ENCODE measurements at regions not wholly inside any gene's neighbourhood (a gene's known extent, or its start where the extent isn't known, plus 50 kb on each side); places are given as distances from the start of the nearest gene placed in this dataset.

DNA sequence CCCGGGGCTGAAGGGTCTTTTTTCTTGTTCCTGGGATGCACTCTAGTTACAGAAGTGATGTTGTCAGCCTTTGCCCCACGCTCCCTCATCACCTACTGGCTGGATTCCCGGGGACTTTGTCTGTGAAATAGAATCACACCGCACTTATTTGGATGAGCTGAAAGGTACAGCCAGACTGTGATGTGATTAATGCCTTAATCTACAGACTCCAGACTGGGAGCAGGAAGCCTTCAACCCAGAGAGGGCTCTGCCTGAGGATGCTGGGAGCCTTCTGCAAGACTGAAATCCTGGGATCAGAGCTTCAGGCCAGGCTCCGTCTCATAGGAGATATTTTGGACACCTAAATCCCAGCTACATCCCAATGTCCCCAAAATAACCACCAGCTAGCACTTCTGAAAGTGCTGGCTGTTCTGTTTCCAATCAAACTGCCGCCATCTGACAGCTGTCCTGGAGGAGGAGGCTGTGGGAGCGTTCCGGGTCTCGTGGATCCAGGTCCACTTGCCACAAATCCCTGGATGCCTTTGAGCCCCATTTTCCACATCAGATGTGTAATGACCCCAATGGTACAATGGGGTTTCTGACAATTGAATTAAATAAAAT is 688.5 kb downstream of the TBC1D22A start:
- no peak for DNase-seq

DNA sequence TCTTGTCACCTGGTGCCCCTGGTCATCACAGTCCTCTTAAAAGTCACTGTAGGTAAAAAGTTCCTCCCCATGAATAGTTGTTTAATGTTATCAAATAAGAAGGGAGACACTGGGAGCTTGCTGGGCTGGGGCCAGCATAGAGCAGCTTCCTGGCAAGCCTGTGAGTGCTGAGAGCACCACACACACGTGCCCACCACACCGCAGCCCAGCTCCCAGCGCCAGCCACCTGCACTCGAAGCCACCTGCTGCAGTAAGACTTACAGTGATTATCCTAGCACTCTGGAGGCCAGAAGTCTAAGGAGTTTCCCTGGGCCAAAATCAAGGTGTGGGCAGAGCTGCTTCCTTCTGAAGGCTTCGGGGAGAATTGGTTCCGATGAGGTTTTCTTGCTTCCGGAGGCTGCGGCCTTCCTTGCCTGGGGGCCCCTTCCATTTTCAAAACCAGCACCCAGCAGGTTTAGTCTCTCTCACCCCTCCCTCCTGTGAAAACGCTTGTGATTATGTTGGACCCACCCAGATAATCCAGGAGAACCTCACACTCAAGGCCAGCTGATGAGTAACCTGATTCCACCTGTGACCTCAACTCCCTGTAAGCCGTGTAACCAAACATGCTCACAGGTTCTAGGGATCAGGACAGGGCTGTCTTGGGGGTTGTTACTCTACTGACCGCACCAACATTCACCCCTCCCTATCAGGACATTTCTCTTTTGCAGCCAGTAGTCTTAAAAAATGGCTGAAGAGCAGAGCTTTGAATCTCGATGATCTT is 687.2 kb downstream of the TBC1D22A start:
- DNase-seq, result no peak

DNA sequence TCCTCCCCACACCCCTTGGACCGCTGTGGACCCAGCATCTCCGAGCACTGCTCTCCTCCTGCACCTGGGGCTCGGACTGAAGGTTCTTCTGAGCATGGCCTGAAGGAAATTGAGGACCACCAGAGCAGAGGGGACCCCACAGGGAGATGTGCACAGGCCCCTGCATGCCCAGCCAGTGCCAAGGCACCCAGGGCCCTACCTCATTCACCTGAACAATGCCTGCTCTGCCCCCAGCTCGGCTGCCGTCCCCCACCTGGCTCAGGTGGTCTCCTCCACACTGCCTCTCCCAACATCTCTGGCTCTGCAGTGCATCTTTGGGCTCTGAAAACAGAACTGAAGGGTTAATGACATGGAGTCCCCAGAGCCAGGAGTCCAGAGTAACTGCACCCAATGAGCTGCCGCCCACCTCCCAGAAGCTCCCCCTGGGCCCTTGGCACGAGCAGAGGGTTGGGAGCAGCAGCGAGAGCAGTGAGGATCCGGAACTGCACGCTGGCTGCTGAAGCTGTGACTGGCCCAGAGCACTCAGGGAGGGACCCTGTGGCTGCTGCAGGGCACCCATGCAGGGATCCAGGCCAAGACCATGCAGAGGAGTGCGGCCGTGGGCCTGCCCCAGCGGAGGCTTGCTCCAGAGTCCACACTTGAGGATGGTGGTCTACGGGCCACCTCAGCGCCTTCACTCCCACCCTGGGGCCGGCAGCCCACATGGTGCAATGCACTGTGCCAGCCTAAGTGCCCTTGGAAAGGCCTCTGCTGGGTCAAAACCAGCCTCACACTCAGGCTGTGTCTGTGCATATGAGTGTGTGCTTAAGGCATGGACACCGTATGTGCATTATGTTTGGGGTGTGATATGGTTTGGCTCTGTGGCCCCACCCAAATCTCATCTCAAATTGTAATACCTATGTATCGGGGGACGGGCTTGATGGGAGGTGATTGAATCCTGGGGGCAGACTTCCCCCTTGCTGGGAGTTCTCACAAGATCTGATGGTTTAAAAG is 686.1 kb downstream of the TBC1D22A start:
- DNase-seq, result no peak

DNA sequence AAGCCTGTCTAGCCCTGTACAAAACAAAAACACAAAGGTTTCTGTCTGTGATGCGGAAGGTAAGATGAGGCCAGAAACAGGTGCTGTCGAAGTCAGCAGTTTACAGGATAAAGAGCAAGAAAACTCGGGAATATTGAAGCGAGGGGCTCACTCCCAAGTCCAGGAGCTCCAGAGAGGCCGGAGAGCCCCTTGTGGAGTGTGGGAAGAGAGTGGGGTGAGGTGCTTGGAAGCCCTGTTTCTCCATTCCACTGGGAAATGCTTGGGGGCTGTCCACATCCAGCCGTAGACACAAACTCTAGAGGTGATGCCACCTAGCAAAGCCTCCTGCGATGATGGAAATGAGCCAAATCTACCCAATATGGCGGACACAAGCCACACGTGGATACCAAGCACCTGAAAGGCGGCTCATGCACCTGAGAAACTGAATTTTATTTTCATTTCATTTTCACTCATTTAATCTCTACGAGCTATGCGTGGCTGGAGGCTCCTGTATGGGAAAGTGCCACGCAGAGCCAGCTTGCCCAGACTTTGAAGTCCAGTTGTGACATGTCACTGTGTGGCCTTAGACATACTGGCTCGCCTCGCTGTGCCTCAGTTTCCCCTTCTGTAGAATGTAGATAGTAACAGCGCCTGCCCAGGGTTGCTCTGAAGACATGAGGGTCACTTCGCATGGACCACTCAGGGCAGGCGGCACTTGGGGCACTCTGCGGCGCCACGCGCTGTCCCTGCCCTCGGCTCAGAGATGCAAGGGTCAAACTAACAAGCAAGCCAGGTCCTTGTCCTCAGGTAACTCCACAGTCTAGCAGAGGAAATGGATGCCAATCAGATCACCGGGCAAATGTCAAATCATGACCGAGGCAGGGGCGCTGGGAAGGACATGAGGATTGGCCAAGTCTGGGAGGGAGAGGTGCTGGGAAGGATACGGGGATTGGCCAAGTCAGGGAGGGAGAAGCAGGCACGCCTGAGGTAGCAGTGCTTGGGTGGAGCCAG is 684.7 kb downstream of the TBC1D22A start:
- DNase-seq, result no peak

DNA sequence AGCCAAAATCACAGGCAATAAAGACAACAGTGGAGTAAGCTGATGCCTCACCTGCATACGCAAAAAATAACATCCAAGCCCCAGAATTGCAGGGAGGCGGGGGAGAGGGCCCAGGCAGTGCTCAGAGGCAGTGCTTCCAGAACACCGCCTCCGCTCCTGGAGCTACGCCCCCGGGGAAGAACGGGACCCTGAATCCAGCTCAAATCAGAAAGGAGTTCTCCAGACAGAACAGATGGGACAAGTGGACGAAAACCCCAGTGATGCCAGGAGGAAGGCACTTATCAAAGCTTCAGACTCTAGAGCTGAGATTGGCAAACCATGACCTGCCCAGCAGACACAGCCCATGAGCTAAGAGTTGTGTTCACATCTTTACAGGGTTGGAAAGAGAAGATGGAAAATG is 683.9 kb downstream of the TBC1D22A start:
- no peak for DNase-seq

DNA sequence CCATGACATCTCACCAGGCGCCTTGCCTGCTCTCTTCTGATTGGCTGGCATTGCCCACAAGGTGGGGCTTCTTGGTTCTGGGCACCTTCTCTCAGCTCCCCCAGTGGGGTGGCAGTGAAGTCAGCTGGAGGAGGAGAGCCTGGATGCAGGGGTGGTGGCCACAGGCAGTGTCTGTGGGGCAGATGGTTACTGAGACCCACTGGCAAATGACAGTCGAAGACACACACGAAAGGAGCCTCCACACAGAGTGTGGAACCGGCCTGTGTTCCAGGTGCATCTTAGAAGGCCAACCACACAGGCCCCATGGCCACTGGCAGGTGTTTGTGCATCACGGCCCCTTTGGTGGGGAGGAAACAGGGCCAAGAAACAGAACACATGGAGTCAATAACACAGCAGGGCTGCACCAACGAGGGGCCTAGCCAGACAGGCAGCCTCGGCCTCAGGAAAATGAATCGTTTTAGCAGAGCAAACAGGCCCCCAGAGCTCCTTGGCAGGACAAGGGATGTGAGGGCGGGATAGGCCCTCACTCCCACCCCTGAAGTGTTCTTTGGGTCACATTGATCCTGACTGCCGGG is 683.4 kb downstream of the TBC1D22A start:
- DNase-seq, result no peak

DNA sequence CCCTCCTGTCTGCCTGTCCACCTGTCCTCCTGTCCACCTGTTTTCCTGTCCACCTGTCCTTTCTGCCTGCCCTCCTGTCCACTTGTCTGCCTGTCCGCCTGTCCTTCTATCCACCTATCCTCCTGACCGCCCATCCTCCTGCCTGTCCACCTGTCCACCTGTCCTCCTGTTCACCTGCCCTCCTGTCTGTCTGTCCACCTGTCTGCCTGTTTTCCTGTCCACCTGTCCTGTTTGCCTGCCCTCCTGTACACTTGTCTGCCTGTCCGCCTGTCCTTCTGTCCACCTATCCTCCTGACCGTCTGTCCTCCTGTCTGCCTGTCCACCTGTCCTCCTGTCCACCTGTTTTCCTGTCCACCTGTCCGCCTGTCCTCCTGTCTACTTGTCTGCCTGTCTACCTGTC is 682.8 kb downstream of the TBC1D22A start:
- DNase-seq, result no peak

DNA sequence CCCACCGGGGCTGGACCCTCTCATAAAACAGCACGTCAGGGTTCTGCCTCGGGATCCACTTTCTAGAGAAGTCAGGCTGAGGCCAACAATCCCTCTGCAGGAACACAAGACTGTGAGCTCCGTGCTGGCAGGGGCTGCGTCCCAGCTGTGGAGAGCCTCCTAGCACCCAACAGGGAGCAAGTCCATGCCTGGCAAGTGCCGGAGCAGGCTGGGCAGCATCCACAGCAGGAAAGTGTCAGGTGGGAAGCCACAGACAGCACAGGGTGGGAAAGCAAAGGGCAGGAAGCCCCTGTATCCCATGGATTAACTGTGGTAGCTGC is 682.3 kb downstream of the TBC1D22A start:
- no peak for DNase-seq

DNA sequence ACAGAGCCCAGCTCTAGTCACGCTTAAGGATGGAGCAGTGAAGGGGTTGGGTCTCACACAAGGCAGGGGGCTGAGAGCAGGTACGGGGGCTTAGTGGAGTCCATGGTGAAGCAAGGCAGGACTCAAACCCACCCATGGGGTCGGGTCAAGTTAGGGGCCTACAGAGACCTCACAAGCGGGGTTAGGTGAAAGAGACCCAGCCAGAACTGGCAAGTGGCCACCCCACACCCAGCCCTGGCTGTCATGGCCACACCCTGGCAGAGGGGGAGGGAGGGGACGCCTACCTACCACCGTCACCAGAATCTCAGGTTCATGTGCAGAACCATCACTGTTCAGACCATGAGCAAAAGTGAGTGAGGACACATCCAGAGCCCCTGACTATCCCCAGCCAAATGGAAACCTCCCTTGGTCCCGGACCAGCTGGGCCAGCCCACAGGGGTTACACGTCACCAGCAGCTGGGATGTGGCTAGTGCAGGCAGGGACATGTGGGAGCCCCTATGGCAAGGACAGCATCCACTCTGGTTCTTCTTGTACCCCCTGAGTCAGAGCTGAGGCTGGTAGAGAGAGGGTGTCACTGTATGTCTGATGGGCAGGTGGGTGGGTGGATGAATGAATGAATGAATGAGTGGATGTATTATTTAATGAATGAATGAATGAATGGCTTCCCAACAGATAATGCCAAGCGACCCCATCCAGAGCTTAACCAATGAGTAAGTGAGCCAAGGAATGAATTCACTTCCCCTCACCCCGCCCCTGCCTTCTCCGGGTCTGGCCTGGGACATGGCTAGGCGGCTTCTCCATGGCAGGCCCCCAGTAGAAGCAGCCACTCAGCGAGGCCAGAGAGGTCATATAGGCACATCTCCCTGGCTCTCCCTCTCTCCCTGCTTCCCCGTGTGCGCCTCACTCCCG is 681.6 kb downstream of the TBC1D22A start:
- DNase-seq, result no peak

DNA sequence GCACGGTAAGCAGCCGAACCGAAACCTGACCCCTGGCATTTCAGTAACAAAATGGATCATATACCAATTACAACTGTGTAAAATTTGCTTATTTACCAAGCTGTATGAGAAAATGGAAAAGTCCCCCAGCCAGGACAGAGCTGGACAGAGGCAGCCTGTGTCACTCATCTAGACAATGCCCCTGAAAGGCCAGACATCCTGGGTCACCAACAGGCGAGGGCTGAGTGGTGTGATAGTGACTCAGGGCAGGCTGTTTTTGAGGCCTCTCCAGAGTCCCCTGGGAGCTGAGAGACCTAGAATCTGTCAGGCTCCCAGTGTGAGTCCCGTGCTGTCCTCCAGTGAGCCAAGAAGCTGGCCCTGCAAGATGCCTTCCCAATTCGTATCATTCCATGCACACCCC is 680.4 kb downstream of the TBC1D22A start:
- no peak for DNase-seq

DNA sequence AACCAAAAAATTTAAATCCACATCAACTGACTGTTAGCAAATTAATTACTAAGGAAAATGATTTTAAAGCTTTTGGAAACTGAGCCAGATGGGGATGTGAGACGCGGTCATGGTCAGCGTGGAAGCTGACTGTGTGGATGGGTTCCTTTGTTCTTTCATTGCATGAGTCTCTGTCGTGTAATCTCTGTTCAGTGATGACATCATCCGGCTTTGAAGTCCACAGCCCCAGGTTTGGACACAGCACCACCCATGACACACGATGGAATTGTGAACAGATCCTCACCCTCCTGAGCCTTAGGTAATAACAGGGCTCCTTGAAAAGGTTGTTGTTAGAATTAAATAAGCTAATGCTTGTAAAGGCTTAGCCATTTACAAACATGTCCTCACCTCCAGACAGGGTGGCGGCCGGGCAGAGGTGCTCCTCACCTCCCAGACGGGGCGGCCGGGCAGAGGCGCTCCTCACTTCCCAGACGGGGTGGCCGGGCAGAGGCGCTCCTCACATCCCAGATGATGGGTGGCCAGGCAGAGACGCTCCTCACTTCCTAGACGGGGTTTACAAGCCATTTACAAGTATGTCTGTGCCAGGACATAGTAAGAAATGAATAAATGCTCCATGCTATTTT is 677.3 kb downstream of the TBC1D22A start:
- DNase-seq, result no peak

DNA sequence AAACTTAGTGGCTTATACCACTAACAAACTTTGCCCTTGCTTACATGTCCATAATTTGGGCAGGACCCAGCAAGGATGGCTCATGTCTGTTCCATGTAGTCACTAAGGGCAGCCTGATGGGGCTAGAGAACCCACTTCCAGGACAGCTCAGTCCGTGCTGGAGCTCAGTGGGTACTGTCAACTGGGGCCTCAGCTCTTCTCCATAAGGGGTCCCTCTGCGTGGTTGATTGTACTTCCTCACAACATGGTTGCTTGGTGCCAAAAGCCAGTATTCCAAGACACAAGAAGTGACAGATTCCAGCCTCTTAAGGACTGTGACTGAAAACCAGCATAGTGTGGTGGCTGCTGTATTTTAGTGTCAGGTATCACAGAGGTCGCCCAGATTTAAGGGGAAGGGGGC is 675.2 kb downstream of the TBC1D22A start:
- no peak for DNase-seq

DNA sequence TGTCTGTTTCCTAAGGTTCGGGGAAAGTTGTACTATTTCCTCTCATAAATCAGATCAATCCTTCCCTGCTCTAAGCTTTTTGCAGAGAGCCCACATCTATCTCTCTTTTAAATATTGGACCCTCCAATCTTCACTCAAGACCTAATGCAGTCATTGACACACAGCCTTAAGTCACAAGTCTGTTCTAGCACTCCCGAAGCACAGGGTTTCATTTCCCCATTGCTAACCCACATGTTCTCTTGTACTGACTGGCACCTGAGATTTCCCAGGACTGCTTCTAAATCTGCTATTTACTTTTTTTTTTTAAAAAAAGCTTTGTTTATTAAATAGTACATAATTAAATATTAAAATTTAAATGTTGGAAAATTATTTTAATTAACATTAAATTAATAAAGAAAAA is 674.7 kb downstream of the TBC1D22A start:
- no peak for DNase-seq

DNA sequence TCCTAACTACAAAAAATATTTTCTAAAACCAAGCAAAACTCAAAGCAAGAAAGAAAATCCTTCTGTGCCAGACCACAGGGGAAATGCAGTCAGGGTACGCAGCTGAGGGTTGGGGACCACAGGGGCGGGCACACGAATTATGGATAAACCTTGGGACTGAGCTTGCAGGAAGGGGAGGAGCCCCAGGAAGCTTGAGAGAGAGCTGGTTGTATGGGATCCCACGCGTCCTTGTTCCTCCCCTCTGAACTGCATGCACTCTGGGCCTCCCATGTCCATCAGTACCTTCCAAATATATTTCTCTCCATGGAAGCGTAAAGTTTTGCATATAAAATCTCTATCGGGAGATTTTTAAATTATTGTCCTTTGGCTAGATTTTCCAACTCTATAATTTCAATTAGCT is 673.4 kb downstream of the TBC1D22A start:
- no peak for DNase-seq

DNA sequence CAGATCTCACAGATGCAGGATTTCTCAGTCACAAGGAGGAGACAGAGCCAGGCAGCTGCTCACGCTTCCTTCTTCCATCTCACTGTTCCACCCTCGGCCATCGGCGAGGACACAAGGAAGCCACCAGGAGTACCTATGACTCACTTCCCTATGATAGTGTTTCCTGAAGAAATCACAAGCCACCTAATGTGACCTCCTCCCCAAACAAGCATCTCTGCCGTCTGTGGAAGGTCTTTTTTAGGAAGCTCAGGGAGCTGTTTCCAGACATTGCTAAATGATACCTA is 672.7 kb downstream of the TBC1D22A start:
- DNase-seq, result no peak

DNA sequence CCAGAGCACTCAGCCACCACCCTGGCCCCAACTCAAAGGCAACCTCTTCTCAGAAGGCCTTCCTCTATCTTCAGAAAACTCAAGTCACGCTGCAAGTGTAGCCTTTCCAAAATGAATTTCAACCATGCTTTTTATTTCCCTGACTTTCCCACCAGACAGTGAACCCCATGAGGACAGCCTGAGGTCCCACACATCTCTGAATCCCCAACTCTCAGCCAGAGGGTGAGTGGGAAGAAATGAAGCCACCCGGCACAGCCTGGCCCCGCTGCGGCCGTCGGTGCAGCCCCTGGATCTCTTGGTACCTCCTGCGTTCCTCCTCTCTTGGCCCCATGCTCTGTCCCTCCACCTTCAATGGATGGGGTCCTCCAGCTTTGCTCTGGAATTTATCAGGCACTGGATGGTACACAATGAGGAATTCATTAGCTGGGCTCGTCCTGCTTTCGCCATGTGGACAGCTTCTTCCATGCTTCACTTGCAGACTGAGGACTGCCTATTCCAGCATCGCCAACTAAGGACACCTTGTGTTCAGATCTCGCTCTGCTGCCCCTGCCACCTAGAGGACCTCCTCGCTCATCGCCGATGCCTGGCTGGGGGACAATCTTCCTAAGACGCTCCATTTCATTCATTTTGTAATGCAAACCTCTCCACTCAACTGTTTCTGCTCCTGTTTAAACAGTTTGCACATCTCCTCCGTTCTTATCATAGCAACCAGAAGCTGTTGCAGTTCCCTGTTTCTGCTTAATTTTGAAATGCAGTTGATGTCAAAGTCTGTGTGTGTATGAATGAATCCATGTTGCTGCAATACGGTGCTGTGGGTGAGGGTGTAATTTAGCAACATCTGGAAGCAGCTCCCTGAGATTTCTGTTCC is 672.1 kb downstream of the TBC1D22A start:
- no peak for DNase-seq

DNA sequence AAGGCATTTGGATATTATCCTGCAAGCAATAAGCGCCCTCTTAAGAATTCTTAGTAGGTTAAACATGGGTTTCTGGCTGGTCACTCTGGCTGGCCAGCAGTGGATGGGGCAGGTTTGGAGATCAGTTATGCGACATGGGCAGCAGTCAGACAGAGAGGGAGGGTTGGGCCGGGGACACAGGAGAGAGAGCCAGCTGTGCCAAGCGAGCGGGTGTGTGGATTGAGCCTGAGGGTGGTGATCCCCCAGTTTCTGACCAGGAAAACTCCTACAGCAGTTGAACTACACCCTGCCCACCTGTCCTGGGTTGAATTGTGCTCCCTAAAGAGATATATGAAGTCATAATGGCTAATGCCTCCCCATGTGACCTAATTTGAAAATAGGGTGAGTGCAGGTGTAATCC is 671.2 kb downstream of the TBC1D22A start:
- DNase-seq, result no peak

DNA sequence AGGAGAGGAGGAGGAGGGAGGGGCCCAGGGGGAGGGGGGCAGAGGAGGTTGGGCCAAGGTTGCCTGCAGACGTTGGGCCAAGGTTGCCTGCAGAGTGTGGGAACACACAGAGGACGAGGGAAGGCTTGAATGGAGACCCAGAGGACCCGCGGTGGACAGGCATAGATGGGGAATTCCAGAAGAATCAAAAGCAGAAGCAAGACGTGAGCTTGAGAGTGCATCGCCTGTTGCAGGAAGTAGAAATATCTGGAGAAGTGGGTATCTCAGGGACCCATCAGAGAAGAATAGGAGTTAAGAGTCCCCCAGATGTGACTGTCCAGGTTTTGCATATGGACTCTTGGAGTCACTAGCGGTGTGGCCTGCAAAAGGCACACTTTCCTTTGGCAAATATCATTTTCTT is 670.2 kb downstream of the TBC1D22A start:
- DNase-seq, result no peak

DNA sequence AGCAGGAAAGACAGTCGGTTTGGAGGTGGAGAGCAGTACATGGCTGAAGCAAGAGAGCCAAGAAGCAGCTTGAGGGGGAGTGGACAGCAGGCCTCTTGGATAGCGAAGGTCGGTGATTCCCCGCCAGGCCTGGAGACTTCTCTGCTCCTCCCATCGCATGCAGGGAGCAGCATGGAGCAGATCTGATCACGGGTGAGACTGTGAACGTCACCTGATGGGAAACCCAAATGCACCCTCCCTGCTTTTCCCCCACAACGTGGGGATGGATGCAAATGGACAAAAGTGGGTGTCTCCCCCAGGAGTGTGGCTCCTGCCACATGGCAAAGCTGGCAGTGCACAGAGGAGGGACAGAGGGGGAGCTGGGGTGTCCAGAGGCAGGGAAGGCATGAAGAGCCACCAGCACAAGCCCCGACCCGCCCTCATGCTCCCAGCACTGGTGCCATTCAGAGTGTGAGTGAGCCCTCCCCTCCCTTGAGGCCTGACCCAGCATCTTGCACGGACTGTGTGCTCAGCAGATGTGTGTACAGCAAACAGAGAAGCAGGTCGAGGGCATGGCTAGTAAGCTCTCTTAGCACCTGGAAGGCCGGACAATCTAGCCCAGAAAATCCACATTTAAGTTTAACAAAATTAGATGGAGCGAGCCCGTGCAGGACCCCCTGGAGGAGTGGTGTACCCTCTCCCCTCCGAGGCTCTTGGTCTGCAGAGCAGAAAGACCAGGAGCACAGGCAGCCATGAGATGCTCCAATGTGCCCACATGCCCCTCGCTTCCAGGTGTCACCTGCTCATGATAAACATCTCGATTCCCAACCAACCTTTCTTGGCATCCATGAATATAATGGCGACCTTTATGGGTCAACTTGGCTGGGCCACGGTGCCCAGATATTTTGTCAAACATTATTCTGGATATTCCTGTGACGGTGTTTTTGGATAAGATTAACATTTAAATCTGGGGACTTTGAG is 661.7 kb downstream of the TBC1D22A start:
- DNase-seq, result no peak

Measured in NCI-H1930 (cell line).